DOHH2 (cell line): ENCODE measurements at regions not wholly inside any gene's neighbourhood (a gene's known extent, or its start where the extent isn't known, plus 50 kb on each side); places are given as distances from the start of the nearest gene placed in this dataset.
"Not testable (repeated sequence)": the region's sequence is repeated elsewhere in the genome, so short reads cannot be mapped to it uniquely, and the experiment has no call there.

Experiments used
- H3F3A ChIP-seq: fragments of 200-600 bp; sonication (generic), shearing (Covaris generic); 2 replicates; pipeline ENCODE4 v1.6.0; 2016; ENCODE audit warnings: antibody characterized with exemption, mild to moderate bottlenecking; ENCODE audit not compliant: control insufficient read depth, insufficient read depth
- H3K27ac ChIP-seq: fragments of 200-600 bp; sonication (generic); 2 replicates; pipeline ENCODE4 v1.5.1; 2014; ENCODE audit warnings: low read depth, mild to moderate bottlenecking, low read length, moderate library complexity
- H3K27me3 ChIP-seq: fragments of 200-600 bp; sonication (generic); 2 replicates; pipeline ENCODE4 v1.6.1; 2014; ENCODE audit warnings: mild to moderate bottlenecking, low read length, mixed read lengths; ENCODE audit not compliant: control insufficient read depth
- H3K36me3 ChIP-seq: fragments of 200-600 bp; sonication (generic); 2 replicates; pipeline ENCODE4 v1.6.1; 2014; ENCODE audit warnings: mild to moderate bottlenecking, low read length, moderate library complexity, mixed read lengths; ENCODE audit not compliant: control insufficient read depth
- H3K4me1 ChIP-seq: fragments of 200-600 bp; sonication (generic); 2 replicates; pipeline ENCODE4 v1.6.1; 2014; ENCODE audit warnings: mild to moderate bottlenecking, low read length, mixed read lengths; ENCODE audit not compliant: control insufficient read depth
- H3K4me2 ChIP-seq: fragments of 200-600 bp; sonication (generic); 2 replicates; pipeline ENCODE4 v1.6.0; 2014; ENCODE audit warnings: mild to moderate bottlenecking, low read length, moderate library complexity
- H3K4me3 ChIP-seq: fragments of 200-600 bp; sonication (generic); 2 replicates; pipeline ENCODE4 v1.5.1; 2014; ENCODE audit warnings: mild to moderate bottlenecking, low read length, mixed read lengths
- H3K79me2 ChIP-seq: fragments of 200-600 bp; sonication (generic); 2 replicates; pipeline ENCODE4 v1.6.1; 2014; ENCODE audit warnings: mild to moderate bottlenecking, low read length, mixed read lengths; ENCODE audit not compliant: control insufficient read depth
- H3K9me2 ChIP-seq: fragments of 200-600 bp; sonication (generic); replicated peaks from 2 replicates; pipeline ENCODE4 v1.6.1; 2014; ENCODE audit warnings: mild to moderate bottlenecking, low read length, mixed read lengths; ENCODE audit not compliant: control insufficient read depth
- H3K9me3 ChIP-seq: fragments of 200-600 bp; sonication (generic); 2 replicates; pipeline ENCODE4 v1.6.1; 2014; ENCODE audit warnings: antibody characterized with exemption, low read length, mixed read lengths; ENCODE audit not compliant: control insufficient read depth, insufficient read depth
- H4K20me1 ChIP-seq: fragments of 200-600 bp; sonication (generic); 2 replicates; pipeline ENCODE4 v1.6.0; 2014; ENCODE audit warnings: low read depth, mild to moderate bottlenecking, antibody characterized with exemption, low read length, moderate library complexity; ENCODE audit not compliant: control insufficient read depth, insufficient read depth

- H3K9me2 ChIP-seq, H3K36me3 ChIP-seq, H4K20me1 ChIP-seq, H3K27me3 ChIP-seq, H3K9me3 ChIP-seq, H3K4me3 ChIP-seq, H3K27ac ChIP-seq, H3F3A ChIP-seq, H3K4me2 ChIP-seq, H3K4me1 ChIP-seq, H3K79me2 ChIP-seq: not testable (repeated sequence)
Measured at GRCh38 chr5:34354440-34354839, 301.7 kb upstream of the RAI14 start.

GRCh38 chr5:34371417-34371816 lies 284.7 kb upstream of the RAI14 start:
- H3K9me2 ChIP-seq, H3F3A ChIP-seq, H3K4me2 ChIP-seq, H3K36me3 ChIP-seq, H4K20me1 ChIP-seq, H3K79me2 ChIP-seq, H3K27ac ChIP-seq, H3K4me1 ChIP-seq, H3K27me3 ChIP-seq, H3K9me3 ChIP-seq, H3K4me3 ChIP-seq: not testable (repeated sequence)

GRCh38 chr5:34371817-34372216 lies 284.3 kb upstream of the RAI14 start:
- H3K9me2 ChIP-seq, H3K4me3 ChIP-seq, H3K79me2 ChIP-seq, H3K9me3 ChIP-seq, H3K27ac ChIP-seq, H3K4me2 ChIP-seq, H3F3A ChIP-seq, H3K27me3 ChIP-seq, H4K20me1 ChIP-seq, H3K36me3 ChIP-seq, H3K4me1 ChIP-seq: not testable (repeated sequence)

GRCh38 chr5:34372739-34373138 lies 283.4 kb upstream of the RAI14 start:
- not testable (repeated sequence) for H4K20me1 ChIP-seq, H3K4me2 ChIP-seq, H3K36me3 ChIP-seq

GRCh38 chr5:34377651-34378050 lies 278.5 kb upstream of the RAI14 start:
- H3K79me2 ChIP-seq, H3K27ac ChIP-seq, H3K27me3 ChIP-seq, H3K36me3 ChIP-seq, H3K4me2 ChIP-seq, H3K9me3 ChIP-seq, H4K20me1 ChIP-seq, H3K4me1 ChIP-seq, H3K9me2 ChIP-seq, H3F3A ChIP-seq, H3K4me3 ChIP-seq: not testable (repeated sequence)

More at GRCh38 chr5:34372739-34373138, 283.4 kb upstream of the RAI14 start:
- H3K9me2 ChIP-seq, H3K9me3 ChIP-seq, H3F3A ChIP-seq, H3K79me2 ChIP-seq, H3K27ac ChIP-seq, H3K27me3 ChIP-seq, H3K4me1 ChIP-seq, H3K4me3 ChIP-seq: not testable (repeated sequence)

- not testable (repeated sequence) for H3K9me2 ChIP-seq, H3K36me3 ChIP-seq, H3F3A ChIP-seq, H3K4me3 ChIP-seq, H4K20me1 ChIP-seq, H3K27ac ChIP-seq, H3K27me3 ChIP-seq, H3K9me3 ChIP-seq, H3K4me1 ChIP-seq, H3K4me2 ChIP-seq, H3K79me2 ChIP-seq
Measured at GRCh38 chr5:34378498-34378897, 277.6 kb upstream of the RAI14 start.

- H3K4me2 ChIP-seq, H3F3A ChIP-seq, H3K9me2 ChIP-seq, H4K20me1 ChIP-seq, H3K9me3 ChIP-seq, H3K4me3 ChIP-seq, H3K36me3 ChIP-seq, H3K4me1 ChIP-seq, H3K27me3 ChIP-seq, H3K79me2 ChIP-seq, H3K27ac ChIP-seq: not testable (repeated sequence)
Measured at GRCh38 chr5:34388754-34389153, 267.4 kb upstream of the RAI14 start.
